Endothelial cell of umbilical vein (primary cell): ENCODE measurements at regions not wholly inside any gene's neighbourhood (a gene's known extent, or its start where the extent isn't known, plus 50 kb on each side); places are given as distances from the start of the nearest gene placed in this dataset.
A peak's percentile ranks its signal among the peaks of the same experiment; 100 is the strongest.

Source experiments
- BruUV-seq: library from RNA; stranded (reverse); fragments of 400-500 nt; replicated peaks from 2 replicates; lab custom pipeline; 2021; lab: Mats Ljungman, UMichigan
- CTCF ChIA-PET: fragments of 300-600, 350-600 bp; sonication (Branson Sonifier 250); formaldehyde crosslinking; loops from one replicate; lab custom pipeline; 2021; ENCODE audit warnings: antibody characterized with exemption, inconsistent platforms; lab: Charles Lee
- POLR2A ChIA-PET: fragments of 300-600, 350-600 bp; sonication (Branson Sonifier 250); formaldehyde crosslinking; loops from one replicate; lab custom pipeline; 2021; ENCODE audit warnings: antibody characterized with exemption, inconsistent platforms; lab: Charles Lee
- DNase-seq: peaks from one replicate; pipeline ENCODE4 v3.0.0-alpha.2; 2011; ENCODE audit warnings: low read depth, low spot score
- FAIRE-seq: peaks from 2 replicates; lab custom pipeline; 2011; peaks lifted over from hg19 to GRCh38; lab: Jason Lieb, UNC
- H2AFZ ChIP-seq: 2 replicates; pipeline ENCODE4 v1.6.0; 2012; ENCODE audit warnings: low read depth, low read length, control low read depth, inconsistent platforms
- H3K27ac ChIP-seq: 2 replicates; pipeline ENCODE4 v1.5.1; 2011; ENCODE audit warnings: low read depth, mild to moderate bottlenecking, control low read depth, low read length, moderate library complexity; ENCODE audit not compliant: insufficient read depth
- H3K27me3 ChIP-seq, 2 experiments: 2 replicates each; pipeline versions ENCODE4 v1.6.0 to v1.6.1; 2011; ENCODE audit warnings: low read length in 2 of 2, mixed read lengths in 1 of 2; ENCODE audit not compliant: control insufficient read depth in 2 of 2, insufficient read depth in 2 of 2
- H3K36me3 ChIP-seq, 2 experiments: 2 replicates in 1 of 2; 3 replicates in 1 of 2; pipeline ENCODE4 v1.5.1; 2011; ENCODE audit warnings: low read length in 2 of 2, mild to moderate bottlenecking in 1 of 2, moderate library complexity in 1 of 2; ENCODE audit not compliant: control insufficient read depth in 2 of 2, insufficient read depth in 2 of 2; ENCODE audit errors: extremely low read depth in 1 of 2
- H3K4me1 ChIP-seq: 3 replicates; pipeline ENCODE4 v1.5.1; 2011; ENCODE audit warnings: mild to moderate bottlenecking, low read length; ENCODE audit not compliant: control insufficient read depth, insufficient read depth; ENCODE audit errors: extremely low read depth
- H3K4me2 ChIP-seq: 2 replicates; pipeline ENCODE4 v1.6.1; 2011; ENCODE audit warnings: low read length, control low read depth, mixed read lengths; ENCODE audit not compliant: insufficient read depth
- H3K4me3 ChIP-seq, 3 experiments: fragments of 200-600 bp in 1 of 3; sonication (generic), shearing (Covaris generic) in 1 of 3; replicated peaks in 1 of 3; 2 replicates each; pipeline ENCODE4 v1.5.1; 2011 to 2016; ENCODE audit warnings: control low read depth in 3 of 3, low read length in 3 of 3, mild to moderate bottlenecking in 2 of 3, inconsistent platforms in 1 of 3, low read depth in 1 of 3, moderate library complexity in 1 of 3; ENCODE audit not compliant: insufficient read depth in 1 of 3
- H3K79me2 ChIP-seq: 2 replicates; pipeline ENCODE4 v1.6.0; 2012; ENCODE audit warnings: low read length, inconsistent platforms; ENCODE audit not compliant: control insufficient read depth, insufficient read depth
- H3K9ac ChIP-seq: replicated peaks from 2 replicates; pipeline ENCODE3; 2011; ENCODE audit warnings: low read length, control low read depth; ENCODE audit not compliant: insufficient read depth; ENCODE audit errors: extremely low read depth
- H3K9me1 ChIP-seq: replicated peaks from 3 replicates; pipeline ENCODE4 v1.6.0; 2011; ENCODE audit warnings: mild to moderate bottlenecking, low read length; ENCODE audit not compliant: control insufficient read depth, insufficient read depth; ENCODE audit errors: extremely low read depth
- H3K9me3 ChIP-seq: replicated peaks from 2 replicates; pipeline ENCODE4 v1.5.1; 2012; ENCODE audit warnings: low read length, inconsistent platforms; ENCODE audit not compliant: control insufficient read depth, insufficient read depth
- H4K20me1 ChIP-seq: replicated peaks from 2 replicates; pipeline ENCODE3; 2011; ENCODE audit warnings: mild to moderate bottlenecking, low read length; ENCODE audit not compliant: control insufficient read depth, insufficient read depth; ENCODE audit errors: extremely low read depth
- CTCF ChIP-seq, 2 donors: IDR thresholded peaks; 1 replicate in 1 of 2; 2 replicates in 1 of 2; pipeline ENCODE4 v1.5.1; 2011; ENCODE audit warnings: low read length in 2 of 2, mild to moderate bottlenecking in 2 of 2, moderate library complexity in 2 of 2, control low read depth in 1 of 2, inconsistent platforms in 1 of 2, low read depth in 1 of 2; ENCODE audit not compliant: insufficient read depth in 1 of 2; ENCODE audit errors: extremely low read depth in 1 of 2
- EZH2 ChIP-seq: IDR thresholded peaks from 2 replicates; pipeline ENCODE4 v1.6.1; 2012; ENCODE audit warnings: borderline replicate concordance, low read depth, mild to moderate bottlenecking, moderate library complexity, low read length, inconsistent platforms; ENCODE audit not compliant: severe bottlenecking
- FOS ChIP-seq: IDR thresholded peaks from 2 replicates; pipeline ENCODE4 v1.6.1; 2011; ENCODE audit warnings: mild to moderate bottlenecking, low read length, moderate library complexity, borderline replicate concordance; ENCODE audit not compliant: insufficient read depth
- GATA2 ChIP-seq: IDR thresholded peaks from 2 replicates; pipeline ENCODE4 v1.7.0; 2011; ENCODE audit warnings: low read depth, mild to moderate bottlenecking, moderate library complexity, mixed read lengths, low read length; ENCODE audit not compliant: insufficient read length, insufficient read depth
- JUN ChIP-seq: IDR thresholded peaks from 2 replicates; pipeline ENCODE4 v1.6.1; 2011; ENCODE audit warnings: borderline replicate concordance, low read depth; ENCODE audit not compliant: insufficient read length, insufficient read depth
- MYC ChIP-seq: IDR thresholded peaks from one replicate; pipeline ENCODE4 v1.6.1; 2011; ENCODE audit warnings: mild to moderate bottlenecking, low read depth, low read length
- POLR2A ChIP-seq: IDR thresholded peaks from 2 replicates; pipeline ENCODE4 v1.6.1; 2012; ENCODE audit warnings: low read depth, mild to moderate bottlenecking, control low read depth, low read length
- POLR2AphosphoS5 ChIP-seq: IDR thresholded peaks from 2 replicates; pipeline ENCODE4 v1.6.1; 2012; ENCODE audit warnings: low read depth, mild to moderate bottlenecking, control low read depth, low read length, moderate library complexity; ENCODE audit not compliant: insufficient read depth
- dilution Hi-C: fragments of 300-500 bp; cut with MboI; formaldehyde crosslinking; loops from one replicate; pipeline ENCODE4 v1.15.0; 2019; ENCODE audit warnings: low sequenced_read_pairs; ENCODE audit not compliant: extremely low pct_ligation_motif_present
- intact Hi-C: fragments of 100-400 bp; cut with micrococcal nuclease; formaldehyde crosslinking; loops from one replicate; pipeline ENCODE4 v1.10.0; 2022
- TF ChIP-seq, protein P1 (sequence below): IDR thresholded peaks from 2 replicates; pipeline ENCODE4 v1.6.1; 2011; ENCODE audit not compliant: insufficient read depth, insufficient read length

GRCh38 chr6:26304797-26305640 is 60.0 kb upstream of the BTN3A2 start:
- Histone ChIP-seq H4K20me1 (no peaks in the 10 kb centered on the region), H3K27ac (no peak overlapping the region), H3K36me3 (no peaks in the 10 kb centered on the region), H3K9me1 (no peaks in the 10 kb centered on the region), H3K9me3 (no peaks in the 10 kb centered on the region), H3K27me3 (peaks cover 17 to 18% of the 10 kb centered on the region in 2 experiments), H3K4me2 (peak overlapping the region; percentile 67), H3K4me3 (peak overlapping the region; percentile 16 to 64 (median 51)), H3K9ac (peak overlapping the region; percentile 8), H3K79me2 (no peaks in the 10 kb centered on the region), H2AFZ (peak overlapping the region; percentile 48), H3K4me1 (no peaks in the 10 kb centered on the region)
- no peak for TF ChIP-seq EZH2
- no peak for TF ChIP-seq CTCF (IDR thresholded peaks at IDR 0.05; ENCODE audit: extremely low read depth in 1 of 2, insufficient read depth in 1 of 2, low read depth in 1 of 2, low read length in 2 of 2)
- TF ChIP-seq GATA2 = no peak
- no peak for TF ChIP-seq JUN
- no peak for TF ChIP-seq MYC
- no peak for TF ChIP-seq POLR2A
- TF ChIP-seq, protein P1, sequence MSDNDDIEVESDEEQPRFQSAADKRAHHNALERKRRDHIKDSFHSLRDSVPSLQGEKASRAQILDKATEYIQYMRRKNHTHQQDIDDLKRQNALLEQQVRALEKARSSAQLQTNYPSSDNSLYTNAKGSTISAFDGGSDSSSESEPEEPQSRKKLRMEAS = no peak
- TF ChIP-seq POLR2AphosphoS5 = no peak
- TF ChIP-seq FOS = no peak
- BruUV-seq = no TSS peak
- DNase-seq = peak; percentile 65
- ChIA-PET POLR2A (interaction anchor here (1.1 kb wide), 1 partner anchor 88 kb away, joined by 4 read pairs; a partner anchor contains a TSS), CTCF (no interaction called here)
- intact Hi-C loops = loop anchor here (1.0 kb wide), 1 partner anchor 8 kb away; no protein-coding TSS in a partner anchor
- dilution Hi-C loops = no loop called here
- FAIRE-seq = peak; percentile 82
